ENCODE measurements at regions not wholly inside any gene's neighbourhood (a gene's known extent, or its start where the extent isn't known, plus 50 kb on each side); places are given as distances from the start of the nearest gene placed in this dataset.
"Not testable (repeated sequence)": the region's sequence is repeated elsewhere in the genome, so short reads cannot be mapped to it uniquely, and the experiment has no call there.

DNA sequence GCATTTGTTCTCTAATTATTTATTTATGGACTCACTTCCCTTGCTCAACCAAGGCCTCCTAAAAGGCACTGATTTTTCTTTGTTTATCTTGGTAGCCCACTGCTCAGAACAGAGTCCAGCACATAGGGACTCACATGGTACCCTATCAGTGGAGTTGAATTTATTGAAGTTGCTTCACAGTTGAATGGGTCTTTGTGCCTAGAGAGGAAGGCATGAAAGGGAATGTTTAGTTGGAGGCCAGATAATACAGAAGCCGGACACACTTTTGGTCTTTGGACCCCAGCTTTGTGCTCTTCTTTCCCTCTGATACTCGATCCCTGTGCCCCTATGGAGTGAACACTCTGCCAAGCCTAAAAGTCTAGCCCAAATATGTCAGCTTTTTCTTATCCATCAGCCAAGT is 429.0 kb downstream of the PRDM2 start:
- DNase-seq (ENCODE audit: low read depth in 1 of 2, low spot score in 1 of 2) = no peak

DNA sequence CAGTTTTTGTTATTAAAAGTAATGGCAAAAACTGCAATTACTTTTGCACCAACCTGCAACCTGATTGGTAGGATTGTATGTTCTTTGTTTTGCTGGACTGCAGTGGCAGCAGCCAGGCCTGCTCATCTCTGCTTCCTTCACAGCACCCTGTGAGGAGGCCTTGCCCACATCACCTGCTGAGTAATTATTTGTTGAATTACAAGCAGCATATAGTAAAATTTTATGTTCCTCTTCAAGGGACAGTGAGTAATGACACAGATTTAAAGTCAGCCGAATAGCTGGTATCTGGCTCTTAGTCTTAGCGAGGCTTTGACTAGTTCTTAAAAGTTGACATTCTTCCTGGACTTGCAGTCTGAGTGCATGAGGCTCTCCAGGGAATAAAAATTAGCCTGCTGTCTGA is 435.1 kb downstream of the PRDM2 start:
- no peak for DNase-seq (ENCODE audit: low read depth in 1 of 2, low spot score in 1 of 2)

DNA sequence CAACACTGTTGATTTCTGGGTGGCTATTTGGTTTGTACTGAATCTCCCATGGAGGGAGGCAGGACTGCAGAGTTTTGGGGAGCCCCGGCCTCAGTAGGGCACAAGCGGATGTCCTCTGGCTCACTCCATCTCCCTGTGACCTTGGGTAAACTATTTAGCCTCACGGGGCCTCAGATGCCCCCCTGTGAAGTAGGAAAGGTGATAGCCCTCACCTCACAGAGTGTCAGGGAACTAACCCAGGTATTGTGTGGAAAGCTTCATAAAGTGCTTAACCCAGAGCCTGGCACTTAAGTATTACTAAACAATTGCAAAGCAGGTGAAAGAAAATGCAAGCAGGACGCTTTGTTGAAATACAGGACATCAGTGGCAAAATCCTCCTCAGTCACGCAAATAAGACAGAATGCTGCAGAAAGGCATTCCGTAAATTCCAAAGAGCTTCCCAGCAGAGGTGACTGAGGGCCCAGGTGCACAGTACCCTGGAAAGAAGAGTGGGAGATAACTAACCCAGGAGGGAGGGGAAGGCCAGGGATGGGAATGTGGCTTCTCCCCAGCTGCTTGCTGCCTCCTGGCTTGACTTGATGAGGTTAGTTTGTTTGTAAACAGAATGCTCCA is 436.3 kb downstream of the PRDM2 start:
- no peak for DNase-seq (ENCODE audit: low read depth in 1 of 2, low spot score in 1 of 2)

- DNase-seq (ENCODE audit: low read depth in 1 of 2, low spot score in 1 of 2) = no peak
These were observed 436.9 kb downstream of the PRDM2 start for GRCh38 chr1:14136881-14137280.

DNA sequence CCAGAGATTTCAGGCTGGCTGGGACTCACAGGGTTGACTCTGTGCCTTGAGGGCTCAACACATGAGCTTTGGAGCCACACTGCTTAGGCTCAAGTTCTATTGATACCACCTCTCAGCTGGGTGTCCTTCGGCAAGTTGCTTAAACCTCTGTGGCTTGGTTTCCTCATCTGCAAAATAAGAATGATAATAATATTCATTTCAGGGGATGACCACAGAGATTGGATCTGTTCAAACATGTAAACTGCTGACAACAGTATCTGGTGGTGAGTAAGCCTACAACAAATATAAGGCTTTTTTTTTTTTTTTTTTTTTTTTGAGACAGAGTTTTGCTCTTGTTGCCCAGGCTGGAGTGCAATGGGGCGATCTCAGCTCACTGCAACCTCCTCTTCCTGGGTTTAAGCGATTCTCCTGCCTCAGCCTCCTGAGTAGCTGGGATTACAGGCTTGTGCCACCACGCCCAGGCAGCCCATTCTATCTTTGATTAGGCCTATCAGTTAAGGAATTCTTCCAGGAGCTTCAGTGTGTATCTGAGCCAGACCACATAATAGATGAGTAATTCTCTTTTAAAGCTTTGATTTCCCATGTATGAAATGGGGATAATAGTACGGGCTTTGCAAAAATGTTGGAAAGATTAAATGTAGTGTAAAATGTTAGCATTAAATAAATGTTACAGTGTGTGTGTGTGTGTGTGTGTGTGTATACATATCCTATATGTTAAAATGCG is 437.6 kb downstream of the PRDM2 start:
- DNase-seq (ENCODE audit: low read depth in 1 of 2, low spot score in 1 of 2) = no peak

GRCh38 chr1:14138135-14138506 is 438.1 kb downstream of the PRDM2 start:
- DNase-seq (ENCODE audit: low read depth in 1 of 2, low spot score in 1 of 2) = no peak

DNA sequence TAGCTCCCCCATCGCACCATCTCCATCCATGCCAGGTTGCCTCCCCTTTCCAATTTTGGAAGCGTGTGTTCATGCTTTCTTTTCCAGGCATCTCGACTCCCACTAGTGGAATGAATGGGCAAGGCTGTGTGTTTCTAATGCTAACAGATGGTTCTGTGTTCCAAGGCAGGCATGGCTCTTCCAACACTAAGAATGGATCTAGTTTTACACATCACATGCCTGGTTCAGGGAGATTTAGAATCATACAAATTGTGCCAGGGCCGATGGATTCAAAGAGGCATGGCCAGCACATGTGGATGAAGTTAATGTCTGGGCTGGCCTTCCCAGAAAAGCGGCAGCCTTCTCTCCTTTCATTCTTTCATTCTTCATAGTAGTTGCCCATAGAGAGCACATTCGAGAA is 438.7 kb downstream of the PRDM2 start:
- DNase-seq (ENCODE audit: low read depth in 1 of 2, low spot score in 1 of 2) = no peak

- DNase-seq (ENCODE audit: low read depth in 1 of 2, low spot score in 1 of 2) = no peak
These were observed 440.9 kb downstream of the PRDM2 start for GRCh38 chr1:14140831-14141401.

GRCh38 chr1:14141656-14142055 is 441.7 kb downstream of the PRDM2 start:
- no peak for DNase-seq (ENCODE audit: low read depth in 1 of 2, low spot score in 1 of 2)

DNA sequence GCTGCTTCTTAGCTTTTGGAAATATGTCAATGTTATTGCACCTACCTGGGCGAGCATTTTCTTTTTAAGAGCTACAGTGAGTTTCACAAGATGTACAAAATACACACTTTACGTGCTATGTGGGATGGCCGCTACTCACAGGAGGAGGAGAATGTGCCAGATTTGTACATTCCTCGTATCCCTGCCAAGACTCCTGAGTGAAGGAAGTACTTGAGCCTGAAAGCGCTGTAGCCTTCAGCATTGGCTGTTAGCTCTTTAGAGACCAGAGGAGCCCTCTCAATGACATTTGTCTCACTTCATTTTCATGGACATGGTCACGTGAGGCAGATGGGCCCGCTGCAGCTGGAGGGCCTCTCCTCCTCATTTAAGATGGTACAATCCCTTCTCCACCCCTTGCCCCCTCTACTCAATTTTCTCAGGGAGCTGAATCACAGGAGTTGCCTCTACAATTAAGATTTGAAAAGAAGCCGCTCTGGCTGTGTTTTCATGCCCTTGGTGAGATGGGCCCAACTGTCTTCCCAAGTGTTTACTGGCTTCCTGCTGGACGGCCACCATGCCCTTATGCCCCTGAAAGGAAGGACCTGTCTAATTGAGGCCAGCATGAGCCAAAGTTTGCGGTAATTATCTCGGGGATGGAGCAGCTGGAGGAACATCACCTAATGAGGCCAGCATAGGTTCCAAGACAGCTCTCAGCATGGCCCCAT is 442.6 kb downstream of the PRDM2 start:
- no peak for DNase-seq (ENCODE audit: low read depth in 1 of 2, low spot score in 1 of 2)

- DNase-seq (ENCODE audit: low read depth in 1 of 2, low spot score in 1 of 2) = no peak
These were observed 443.8 kb downstream of the PRDM2 start for GRCh38 chr1:14143777-14144176.

DNA sequence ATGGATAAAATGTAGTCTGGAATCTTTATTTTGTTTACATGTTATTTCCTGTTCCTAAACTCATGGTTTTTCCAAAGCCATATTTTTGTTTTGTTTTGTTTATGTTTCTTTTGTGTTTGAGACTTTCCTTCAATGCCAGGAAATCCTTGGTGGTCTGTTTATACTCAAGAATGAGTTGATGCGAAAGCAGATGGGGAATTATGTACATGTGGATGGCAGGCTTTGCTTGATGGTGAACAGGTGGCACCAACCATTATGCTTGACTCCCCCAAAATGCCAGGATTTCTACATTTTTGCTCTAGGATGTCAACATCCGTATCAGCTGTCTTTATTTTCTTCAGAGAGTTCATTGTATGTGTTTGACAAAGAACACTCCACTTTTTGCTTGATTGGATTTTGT is 448.5 kb downstream of the PRDM2 start:
- DNase-seq (ENCODE audit: low read depth in 1 of 2, low spot score in 1 of 2) = no peak

GRCh38 chr1:14149431-14149830 is 449.1 kb upstream of the KAZN start:
- no peak for DNase-seq (ENCODE audit: low read depth in 1 of 2, low spot score in 1 of 2)

GRCh38 chr1:14156543-14156942 is 441.9 kb upstream of the KAZN start:
- DNase-seq (ENCODE audit: low read depth in 1 of 2, low spot score in 1 of 2) = no peak

- no peak for DNase-seq (ENCODE audit: low read depth in 1 of 2, low spot score in 1 of 2)
These were observed 437.7 kb upstream of the KAZN start for GRCh38 chr1:14160781-14161180.

DNA sequence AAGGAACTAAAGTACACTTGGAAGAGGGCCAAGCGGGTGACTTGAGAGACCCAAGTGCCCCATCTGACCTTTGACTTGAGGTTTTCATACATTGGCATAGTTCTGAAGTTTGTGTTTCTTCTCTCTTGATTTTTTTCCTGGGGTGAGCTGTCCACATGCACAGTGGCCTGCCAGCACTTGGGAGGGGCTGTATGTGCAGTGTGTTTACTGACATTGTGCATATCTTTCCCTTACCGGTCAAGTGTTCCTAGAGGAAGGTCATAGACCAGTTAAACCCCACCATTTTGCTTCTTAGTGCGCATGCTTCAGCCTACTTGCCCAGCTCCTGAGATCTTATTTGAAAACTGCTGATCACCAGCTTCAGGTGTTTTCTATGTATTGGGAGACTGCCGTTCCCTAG is 435.2 kb upstream of the KAZN start:
- no peak for DNase-seq (ENCODE audit: low read depth in 1 of 2, low spot score in 1 of 2)

DNA sequence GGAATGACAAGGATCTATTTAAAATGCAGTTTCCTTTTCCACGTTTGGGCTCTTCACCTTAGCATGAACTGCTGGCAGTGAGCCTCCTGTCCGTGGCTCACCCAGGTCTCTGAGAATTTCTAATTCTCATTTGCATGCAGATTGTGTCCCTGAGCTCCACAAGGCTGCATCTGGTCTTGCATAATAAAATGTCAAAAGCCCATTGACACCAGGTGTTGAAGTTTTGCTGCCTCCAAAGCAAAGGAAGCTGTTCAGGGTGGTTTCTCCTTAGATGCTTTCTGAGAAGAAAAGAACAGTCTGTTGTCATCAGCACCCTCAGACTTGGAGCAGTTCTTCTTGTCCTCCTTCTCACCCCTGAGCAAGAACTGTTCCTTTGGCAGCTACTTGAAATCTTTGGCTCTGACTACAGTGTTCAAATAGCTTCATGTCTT is 433.1 kb upstream of the KAZN start:
- no peak for DNase-seq (ENCODE audit: low read depth in 1 of 2, low spot score in 1 of 2)

DNA sequence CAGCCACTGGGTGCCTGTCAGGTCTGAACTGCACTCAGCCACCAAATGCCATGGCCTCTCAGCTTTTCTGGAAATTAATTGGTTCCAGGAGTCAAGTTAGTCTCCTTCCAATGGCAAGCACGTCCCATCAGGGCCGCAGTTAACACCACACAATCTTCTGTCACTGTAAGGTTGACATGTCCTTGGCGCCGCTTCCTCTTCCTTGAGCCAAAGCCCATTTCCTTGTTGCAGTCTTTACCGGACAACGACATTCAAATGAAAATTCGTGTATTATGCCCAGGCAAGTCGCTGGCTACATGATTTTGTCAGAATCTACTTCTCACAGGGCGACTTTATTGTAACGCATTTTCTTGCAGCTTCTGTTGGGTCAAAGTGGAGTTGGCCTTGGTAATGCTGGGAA is 430.6 kb upstream of the KAZN start:
- DNase-seq (ENCODE audit: low read depth in 1 of 2, low spot score in 1 of 2) = no peak

DNA sequence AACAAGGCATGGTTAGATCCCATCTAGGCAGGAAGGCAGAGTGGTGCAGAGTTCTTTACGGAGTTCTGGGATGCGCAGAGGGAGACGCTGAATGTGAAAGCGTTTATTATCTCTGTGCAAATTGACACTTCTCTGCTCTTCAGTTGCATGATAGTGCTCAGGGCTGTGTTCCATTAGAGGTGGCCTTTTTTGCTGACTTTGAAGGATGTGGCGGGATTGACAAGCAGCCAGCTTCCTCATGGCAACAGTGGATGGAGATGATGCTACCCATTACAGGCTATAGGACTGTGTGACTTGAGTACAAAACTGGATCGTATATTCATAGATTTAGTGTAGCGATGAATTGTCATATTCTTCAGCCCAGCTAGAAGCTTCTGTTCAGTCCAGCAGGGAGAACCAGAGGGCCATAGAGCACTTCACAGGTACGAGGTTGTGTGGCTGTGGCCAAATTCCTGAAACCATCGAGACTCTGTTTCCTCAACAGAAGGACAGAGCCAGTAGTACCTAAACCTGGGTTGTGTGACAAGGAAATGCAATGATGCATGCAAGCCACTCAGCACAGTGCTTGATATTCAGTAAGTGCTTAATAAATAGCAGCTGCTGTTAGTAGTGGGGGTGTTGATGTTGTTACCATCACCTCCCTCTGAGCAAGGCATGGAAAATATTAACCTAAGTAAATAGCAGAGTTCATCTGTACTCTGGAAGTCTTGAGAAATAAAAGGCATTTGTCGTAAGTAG is 430.0 kb upstream of the KAZN start:
- DNase-seq (ENCODE audit: low read depth in 1 of 2, low spot score in 1 of 2) = no peak

DNA sequence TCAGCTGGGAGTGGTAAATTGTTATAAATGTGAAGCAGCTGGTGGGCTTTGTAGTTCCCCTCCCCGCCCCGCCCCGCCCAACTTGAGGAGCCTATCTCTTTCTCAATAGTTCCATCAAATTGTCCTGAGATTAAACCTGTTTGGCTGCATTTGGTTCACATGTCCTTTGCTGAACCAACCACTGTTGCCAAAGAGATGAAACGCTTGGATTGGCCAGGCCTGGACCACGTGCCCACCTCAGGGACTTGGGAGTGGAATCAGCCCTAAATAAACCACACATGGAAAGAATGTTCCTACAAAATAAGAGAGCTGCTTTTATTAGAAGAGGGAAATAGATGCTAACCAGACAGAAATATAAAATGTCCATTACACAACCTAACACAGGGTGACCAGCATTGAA is 424.9 kb upstream of the KAZN start:
- no peak for DNase-seq (ENCODE audit: low read depth in 1 of 2, low spot score in 1 of 2)

DNA sequence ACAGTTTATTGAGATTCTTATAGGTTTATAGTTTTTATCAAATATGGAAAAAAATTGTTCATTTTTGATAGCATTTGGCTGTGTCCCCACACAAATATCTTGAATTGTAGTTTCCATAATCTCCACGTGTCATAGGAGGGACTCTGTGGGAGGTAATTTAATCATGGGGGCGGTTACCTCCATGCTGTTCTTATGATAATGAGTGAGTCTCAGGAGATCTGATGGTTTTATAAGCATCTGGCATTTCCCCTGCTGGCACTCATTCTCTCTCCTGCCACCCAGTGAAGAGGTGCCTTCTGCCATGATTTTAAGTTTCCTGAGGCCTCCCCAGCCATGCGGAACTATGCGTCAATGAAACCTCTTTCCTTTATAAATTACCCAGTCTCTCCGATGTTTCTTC is 420.6 kb upstream of the KAZN start:
- DNase-seq (ENCODE audit: low read depth in 1 of 2, low spot score in 1 of 2) = not testable (repeated sequence)

GRCh38 chr1:14180738-14181137 is 417.7 kb upstream of the KAZN start:
- no peak for DNase-seq (ENCODE audit: low read depth in 1 of 2, low spot score in 1 of 2)
